Cardiac muscle cell (in vitro differentiated cells and primary cell): ENCODE measurements at regions not wholly inside any gene's neighbourhood (a gene's known extent, or its start where the extent isn't known, plus 50 kb on each side); places are given as distances from the start of the nearest gene placed in this dataset.
"Not testable (repeated sequence)": the region's sequence is repeated elsewhere in the genome, so short reads cannot be mapped to it uniquely, and the experiment has no call there.

ENCODE experiments used
- DNase-seq, 2 donors: peaks; one replicate each; pipeline versions ENCODE4 v3.0.0 to v3.0.0-alpha.2; 2010 to 2017; ENCODE audit warnings: low read depth in 1 of 2, low spot score in 1 of 2
- H3K27ac ChIP-seq: fragments of 200-600 bp; sonication (generic); 2 replicates; pipeline ENCODE4 v1.5.1; 2016
- H3K27me3 ChIP-seq: fragments of 200-600 bp; sonication (generic); 2 replicates; pipeline ENCODE4 v1.6.0; 2016; ENCODE audit warnings: control low read depth
- H3K36me3 ChIP-seq: fragments of 200-600 bp; sonication (generic); 2 replicates; pipeline ENCODE4 v1.5.1; 2016; ENCODE audit warnings: control low read depth
- H3K4me1 ChIP-seq: fragments of 200-600 bp; sonication (generic); 2 replicates; pipeline ENCODE4 v1.8.1; 2017; ENCODE audit warnings: low read depth, mild to moderate bottlenecking, mixed run types
- H3K4me3 ChIP-seq: fragments of 200-600 bp; sonication (generic); 2 replicates; pipeline ENCODE4 v1.5.1; 2016; ENCODE audit warnings: mild to moderate bottlenecking
- H3K9me3 ChIP-seq: fragments of 200-600 bp; sonication (generic); 2 replicates; pipeline ENCODE4 v1.5.1; 2017; ENCODE audit warnings: low read depth, mild to moderate bottlenecking, control low read depth
- CTCF ChIP-seq: IDR thresholded peaks from 2 replicates; pipeline ENCODE4 v1.5.1; 2012; ENCODE audit warnings: low read depth, mild to moderate bottlenecking, low read length

- Histone ChIP-seq H3K4me3 (no peak overlapping the region), H3K27me3 (no peaks in the 10 kb centered on the region), H3K36me3 (no peaks in the 10 kb centered on the region), H3K9me3 (no peaks in the 10 kb centered on the region), H3K4me1 (no peaks in the 10 kb centered on the region), H3K27ac (no peak overlapping the region)
- DNase-seq, result no peak
- TF ChIP-seq CTCF, result no peak
These were observed 535.4 kb downstream of the RPS29 start for GRCh38 chr14:49050822-49051221.

GRCh38 chr14:49049711-49050110 is 536.5 kb downstream of the RPS29 start:
- DNase-seq, result no peak
- Histone ChIP-seq H3K4me3 (no peak overlapping the region), H3K27ac (no peak overlapping the region), H3K27me3 (no peaks in the 10 kb centered on the region), H3K36me3 (no peaks in the 10 kb centered on the region), H3K9me3 (no peaks in the 10 kb centered on the region), H3K4me1 (no peaks in the 10 kb centered on the region)
- TF ChIP-seq CTCF, result no peak

- DNase-seq, result no peak
- no peak for TF ChIP-seq CTCF
- H3K27me3 ChIP-seq, result no peaks in the 10 kb centered on the region
- H3K36me3 ChIP-seq, result no peaks in the 10 kb centered on the region
- H3K9me3 ChIP-seq, result no peaks in the 10 kb centered on the region
- H3K27ac ChIP-seq, result no peak overlapping the region
- no peak overlapping the region for H3K4me3 ChIP-seq
- H3K4me1 ChIP-seq, result no peaks in the 10 kb centered on the region
These were observed 541.2 kb downstream of the RPS29 start for GRCh38 chr14:49044981-49045380.

- TF ChIP-seq CTCF, result no peak
- no peaks in the 10 kb centered on the region for H3K36me3 ChIP-seq
- no peak overlapping the region for H3K27ac ChIP-seq
- H3K27me3 ChIP-seq, result no peaks in the 10 kb centered on the region
- no peaks in the 10 kb centered on the region for H3K9me3 ChIP-seq
- H3K4me3 ChIP-seq, result no peak overlapping the region
- H3K4me1 ChIP-seq, result no peaks in the 10 kb centered on the region
- no peak for DNase-seq
These were observed 549.1 kb downstream of the RPS29 start for GRCh38 chr14:49036984-49037516.

GRCh38 chr14:49036266-49036665 is 549.9 kb downstream of the RPS29 start:
- H3K4me3 ChIP-seq, result no peak overlapping the region
- no peaks in the 10 kb centered on the region for H3K27me3 ChIP-seq
- H3K4me1 ChIP-seq, result no peaks in the 10 kb centered on the region
- TF ChIP-seq CTCF, result no peak
- H3K9me3 ChIP-seq, result no peaks in the 10 kb centered on the region
- H3K36me3 ChIP-seq, result no peaks in the 10 kb centered on the region
- DNase-seq, result no peak
- no peak overlapping the region for H3K27ac ChIP-seq

GRCh38 chr14:49033131-49033530 is 553.0 kb downstream of the RPS29 start:
- H3K36me3 ChIP-seq, result no peaks in the 10 kb centered on the region
- no peak overlapping the region for H3K4me3 ChIP-seq
- no peak overlapping the region for H3K27ac ChIP-seq
- peaks cover 12% of the 10 kb centered on the region for H3K4me1 ChIP-seq
- no peak for DNase-seq
- no peaks in the 10 kb centered on the region for H3K27me3 ChIP-seq
- no peaks in the 10 kb centered on the region for H3K9me3 ChIP-seq
- TF ChIP-seq CTCF, result no peak

- H3K36me3 ChIP-seq, DNase-seq, H3K9me3 ChIP-seq, H3K27ac ChIP-seq, H3K4me3 ChIP-seq, H3K27me3 ChIP-seq: not testable (repeated sequence)
- peaks cover 12% of the 10 kb centered on the region for H3K4me1 ChIP-seq
These were observed 554.5 kb downstream of the RPS29 start for GRCh38 chr14:49031710-49032109.
